ENCODE measurements at regions not wholly inside any gene's neighbourhood (a gene's known extent, or its start where the extent isn't known, plus 50 kb on each side); places are given as distances from the start of the nearest gene placed in this dataset.
"Not testable (repeated sequence)": the region's sequence is repeated elsewhere in the genome, so short reads cannot be mapped to it uniquely, and the experiment has no call there.

- H3K4me1 ChIP-seq (replicated peaks in 1 of 2); in situ Hi-C loops (cut with MboI; ENCODE audit: low pct_unique_long_range_greater_than_20kb in 2 of 9, low sequenced_read_pairs in 9 of 9, unreplicated experiment in 9 of 9); H3K27ac ChIP-seq; ATAC-seq (replicated peaks in 6 of 8); H3K4me3 ChIP-seq: not testable (repeated sequence)
- WGBS, 10 experiments, result 0 to 89% (median 60%) methylated on average over 1 of the region's 2 CpGs; no CpG with 5 or more reads in 5 of the 10 experiments
These were observed 316.7 kb downstream of the ACTR3B start for GRCh38 chr7:153076289-153076688.

- Histone ChIP-seq H3K27ac (no peak overlapping the region), H3K4me3 (no peak overlapping the region), H3K4me1 (replicated peaks in 1 of 2) (no peaks in the 10 kb centered on the region)
- 5 to 89% (median 73%) methylated on average over 3 to 8 of the region's 8 CpGs for whole genome bisulfite sequencing, 10 experiments
- ATAC-seq (replicated peaks in 6 of 8), result no peak
- in situ Hi-C loops (cut with MboI; ENCODE audit: low pct_unique_long_range_greater_than_20kb in 2 of 9, low sequenced_read_pairs in 9 of 9, unreplicated experiment in 9 of 9), result no loop called here
These were observed 321.9 kb downstream of the ACTR3B start for GRCh38 chr7:153081496-153081895.

- no peaks in the 10 kb centered on the region for H3K4me1 ChIP-seq (replicated peaks in 1 of 2)
- H3K27ac ChIP-seq, result no peak overlapping the region
- H3K4me3 ChIP-seq, result no peak overlapping the region
- ATAC-seq (replicated peaks in 6 of 8), result no peak
- in situ Hi-C loops (cut with MboI; ENCODE audit: low pct_unique_long_range_greater_than_20kb in 2 of 9, low sequenced_read_pairs in 9 of 9, unreplicated experiment in 9 of 9), result no loop called here
- WGBS, 10 experiments, result 25 to 100% (median 96%) methylated on average over 1 to 5 of the region's 6 CpGs; no CpG with 5 or more reads in 3 of the 10 experiments
These were observed 324.7 kb downstream of the ACTR3B start for GRCh38 chr7:153084278-153084677.

GRCh38 chr7:153087498-153087897 is 327.9 kb downstream of the ACTR3B start:
- 0 to 92% (median 60%) methylated on average over 1 to 3 of the region's 4 CpGs; no CpG with 5 or more reads in 1 of the 10 experiments for WGBS, 10 experiments
- no peaks in the 10 kb centered on the region for H3K4me1 ChIP-seq (replicated peaks in 1 of 2)
- no peak overlapping the region for H3K27ac ChIP-seq
- no peak for ATAC-seq (replicated peaks in 6 of 8)
- in situ Hi-C loops (cut with MboI; ENCODE audit: low pct_unique_long_range_greater_than_20kb in 2 of 9, low sequenced_read_pairs in 9 of 9, unreplicated experiment in 9 of 9), result no loop called here
- H3K4me3 ChIP-seq, result no peak overlapping the region

GRCh38 chr7:153088601-153089000 is 329.0 kb downstream of the ACTR3B start:
- no peak for ATAC-seq (replicated peaks in 6 of 8)
- H3K4me1 ChIP-seq (replicated peaks in 1 of 2), result no peaks in the 10 kb centered on the region
- 28 to 100% (median 86%) methylated on average over 1 to 4 of the region's 5 CpGs; no CpG with 5 or more reads in 2 of the 10 experiments for WGBS, 10 experiments
- in situ Hi-C loops (cut with MboI; ENCODE audit: low pct_unique_long_range_greater_than_20kb in 2 of 9, low sequenced_read_pairs in 9 of 9, unreplicated experiment in 9 of 9), result no loop called here
- H3K4me3 ChIP-seq, result no peak overlapping the region
- no peak overlapping the region for H3K27ac ChIP-seq

GRCh38 chr7:153090209-153090608 is 330.7 kb downstream of the ACTR3B start:
- ATAC-seq (replicated peaks in 6 of 8), result no peak
- in situ Hi-C loops (cut with MboI; ENCODE audit: low pct_unique_long_range_greater_than_20kb in 2 of 9, low sequenced_read_pairs in 9 of 9, unreplicated experiment in 9 of 9), result no loop called here
- Histone ChIP-seq H3K4me3 (no peak overlapping the region), H3K4me1 (replicated peaks in 1 of 2) (no peaks in the 10 kb centered on the region), H3K27ac (no peak overlapping the region)
- WGBS, 10 experiments, result 14 to 100% (median 90%) methylated on average over 1 to 3 of the region's 3 CpGs; no CpG with 5 or more reads in 1 of the 10 experiments

GRCh38 chr7:153090764-153091163 is 331.2 kb downstream of the ACTR3B start:
- in situ Hi-C loops (cut with MboI; ENCODE audit: low pct_unique_long_range_greater_than_20kb in 2 of 9, low sequenced_read_pairs in 9 of 9, unreplicated experiment in 9 of 9), result no loop called here
- ATAC-seq (replicated peaks in 6 of 8), result peak in 1 of 8 experiments; percentile 20
- H3K4me1 ChIP-seq (replicated peaks in 1 of 2), result no peaks in the 10 kb centered on the region
- 0 to 100% (median 48%) methylated on average over 1 to 2 of the region's 2 CpGs; no CpG with 5 or more reads in 2 of the 10 experiments for WGBS, 10 experiments
- H3K27ac ChIP-seq, result no peak overlapping the region
- H3K4me3 ChIP-seq, result no peak overlapping the region

- ATAC-seq (replicated peaks in 6 of 8), result peak in 5 of 8 experiments; percentile 18 to 57 (median 31)
- in situ Hi-C loops (cut with MboI; ENCODE audit: low pct_unique_long_range_greater_than_20kb in 2 of 9, low sequenced_read_pairs in 9 of 9, unreplicated experiment in 9 of 9), result no loop called here
- 0 to 96% (median 76%) methylated on average over 1 to 9 of the region's 13 CpGs for WGBS, 10 experiments
- Histone ChIP-seq H3K27ac (no peak overlapping the region), H3K4me1 (replicated peaks in 1 of 2) (no peaks in the 10 kb centered on the region), H3K4me3 (no peak overlapping the region)
These were observed 331.9 kb downstream of the ACTR3B start for GRCh38 chr7:153091477-153091876.

- Histone ChIP-seq H3K27ac (no peak overlapping the region), H3K4me3 (no peak overlapping the region), H3K4me1 (replicated peaks in 1 of 2) (no peaks in the 10 kb centered on the region)
- in situ Hi-C loops (cut with MboI; ENCODE audit: low pct_unique_long_range_greater_than_20kb in 2 of 9, low sequenced_read_pairs in 9 of 9, unreplicated experiment in 9 of 9), result no loop called here
- 9 to 100% (median 58%) methylated on average over 1 to 8 of the region's 8 CpGs for WGBS, 10 experiments
- no peak for ATAC-seq (replicated peaks in 6 of 8)
These were observed 338.1 kb downstream of the ACTR3B start for GRCh38 chr7:153097511-153098201.

GRCh38 chr7:153099235-153099634 is 339.7 kb downstream of the ACTR3B start:
- in situ Hi-C loops (cut with MboI; ENCODE audit: low pct_unique_long_range_greater_than_20kb in 2 of 9, low sequenced_read_pairs in 9 of 9, unreplicated experiment in 9 of 9), result no loop called here
- 0 to 89% (median 49%) methylated on average over 1 to 5 of the region's 8 CpGs; no CpG with 5 or more reads in 4 of the 10 experiments for WGBS, 10 experiments
- no peak overlapping the region for H3K27ac ChIP-seq
- no peak for ATAC-seq (replicated peaks in 6 of 8)
- no peaks in the 10 kb centered on the region for H3K4me1 ChIP-seq (replicated peaks in 1 of 2)
- no peak overlapping the region for H3K4me3 ChIP-seq

- Histone ChIP-seq H3K27ac (no peak overlapping the region), H3K4me1 (replicated peaks in 1 of 2) (no peaks in the 10 kb centered on the region), H3K4me3 (no peak overlapping the region)
- WGBS, 10 experiments, result 10 to 89% (median 76%) methylated on average over 4 to 11 of the region's 11 CpGs
- in situ Hi-C loops (cut with MboI; ENCODE audit: low pct_unique_long_range_greater_than_20kb in 2 of 9, low sequenced_read_pairs in 9 of 9, unreplicated experiment in 9 of 9), result no loop called here
- ATAC-seq (replicated peaks in 6 of 8), result no peak
These were observed 341.2 kb downstream of the ACTR3B start for GRCh38 chr7:153100691-153101237.

- no peak overlapping the region for H3K4me3 ChIP-seq
- in situ Hi-C loops (cut with MboI; ENCODE audit: low pct_unique_long_range_greater_than_20kb in 2 of 9, low sequenced_read_pairs in 9 of 9, unreplicated experiment in 9 of 9), result no loop called here
- H3K27ac ChIP-seq, result no peak overlapping the region
- no peaks in the 10 kb centered on the region for H3K4me1 ChIP-seq (replicated peaks in 1 of 2)
- WGBS, 10 experiments, result 0 to 73% (median 60%) methylated on average over 1 to 5 of the region's 6 CpGs; no CpG with 5 or more reads in 1 of the 10 experiments
- peak in 2 of 8 experiments; percentile 29 to 66 for ATAC-seq (replicated peaks in 6 of 8)
These were observed 343.6 kb downstream of the ACTR3B start for GRCh38 chr7:153103202-153103601.

- Histone ChIP-seq H3K4me1 (replicated peaks in 1 of 2) (no peaks in the 10 kb centered on the region), H3K27ac (no peak overlapping the region), H3K4me3 (no peak overlapping the region)
- in situ Hi-C loops (cut with MboI; ENCODE audit: low pct_unique_long_range_greater_than_20kb in 2 of 9, low sequenced_read_pairs in 9 of 9, unreplicated experiment in 9 of 9), result no loop called here
- ATAC-seq (replicated peaks in 6 of 8), result no peak
- WGBS, 10 experiments, result 0 to 82% (median 30%) methylated on average over 2 to 5 of the region's 5 CpGs; no CpG with 5 or more reads in 1 of the 10 experiments
These were observed 348.3 kb downstream of the ACTR3B start for GRCh38 chr7:153107826-153108225.

- no peak overlapping the region for H3K4me3 ChIP-seq
- H3K27ac ChIP-seq, result no peak overlapping the region
- 20 to 100% (median 83%) methylated on average over 1 to 7 of the region's 8 CpGs for WGBS, 10 experiments
- no peak for ATAC-seq (replicated peaks in 6 of 8)
- no peaks in the 10 kb centered on the region for H3K4me1 ChIP-seq (replicated peaks in 1 of 2)
- in situ Hi-C loops (cut with MboI; ENCODE audit: low pct_unique_long_range_greater_than_20kb in 2 of 9, low sequenced_read_pairs in 9 of 9, unreplicated experiment in 9 of 9), result no loop called here
These were observed 350.0 kb downstream of the ACTR3B start for GRCh38 chr7:153109566-153109965.

Data from motor neuron (in vitro differentiated cells).